ENCODE measurements at regions not wholly inside any gene's neighbourhood (a gene's known extent, or its start where the extent isn't known, plus 50 kb on each side); places are given as distances from the start of the nearest gene placed in this dataset.

DNA sequence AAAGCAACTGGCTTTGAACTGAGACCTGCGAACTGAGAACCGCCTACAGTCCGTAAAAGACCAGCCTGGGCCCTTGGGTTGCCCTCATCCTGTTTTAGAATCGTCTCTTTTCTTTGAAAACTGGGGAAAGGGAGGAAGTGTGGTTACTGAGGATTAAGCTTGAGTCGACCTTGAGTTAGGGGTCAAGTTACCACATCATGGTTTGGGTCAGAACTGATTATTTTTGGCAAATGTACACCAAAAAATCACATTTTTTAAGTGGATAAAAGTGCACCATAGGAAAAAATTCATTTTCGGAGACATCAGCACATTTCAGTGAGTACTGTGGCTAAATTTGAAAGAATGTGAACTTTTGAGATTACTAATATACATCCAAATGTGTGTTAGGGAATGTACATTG, 76.9 kb upstream of the KAZN start:
- TF ChIP-seq RAD21 (CRISPR knock-in tag; IDR thresholded peaks at IDR 0.05): no peak
- no peak for TF ChIP-seq ZBTB7B (CRISPR knock-in tag; IDR thresholded peaks at IDR 0.05)
- no peak for TF ChIP-seq ZNF335 (CRISPR knock-in tag; IDR thresholded peaks at IDR 0.05)
- TF ChIP-seq, protein P1, sequence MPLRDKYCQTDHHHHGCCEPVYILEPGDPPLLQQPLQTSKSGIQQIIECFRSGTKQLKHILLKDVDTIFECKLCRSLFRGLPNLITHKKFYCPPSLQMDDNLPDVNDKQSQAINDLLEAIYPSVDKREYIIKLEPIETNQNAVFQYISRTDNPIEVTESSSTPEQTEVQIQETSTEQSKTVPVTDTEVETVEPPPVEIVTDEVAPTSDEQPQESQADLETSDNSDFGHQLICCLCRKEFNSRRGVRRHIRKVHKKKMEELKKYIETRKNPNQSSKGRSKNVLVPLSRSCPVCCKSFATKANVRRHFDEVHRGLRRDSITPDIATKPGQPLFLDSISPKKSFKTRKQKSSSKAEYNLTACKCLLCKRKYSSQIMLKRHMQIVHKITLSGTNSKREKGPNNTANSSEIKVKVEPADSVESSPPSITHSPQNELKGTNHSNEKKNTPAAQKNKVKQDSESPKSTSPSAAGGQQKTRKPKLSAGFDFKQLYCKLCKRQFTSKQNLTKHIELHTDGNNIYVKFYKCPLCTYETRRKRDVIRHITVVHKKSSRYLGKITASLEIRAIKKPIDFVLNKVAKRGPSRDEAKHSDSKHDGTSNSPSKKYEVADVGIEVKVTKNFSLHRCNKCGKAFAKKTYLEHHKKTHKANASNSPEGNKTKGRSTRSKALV (CRISPR knock-in tag; IDR thresholded peaks at IDR 0.05): no peak
- TF ChIP-seq, protein P2, sequence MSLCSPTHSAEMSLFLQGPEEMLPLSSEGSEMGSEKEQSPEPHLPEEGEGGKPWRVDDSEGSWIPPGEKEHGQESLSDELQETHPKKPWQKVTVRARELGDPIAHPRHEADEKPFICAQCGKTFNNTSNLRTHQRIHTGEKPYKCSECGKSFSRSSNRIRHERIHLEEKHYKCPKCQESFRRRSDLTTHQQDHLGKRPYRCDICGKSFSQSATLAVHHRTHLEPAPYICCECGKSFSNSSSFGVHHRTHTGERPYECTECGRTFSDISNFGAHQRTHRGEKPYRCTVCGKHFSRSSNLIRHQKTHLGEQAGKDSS (CRISPR knock-in tag; IDR thresholded peaks at IDR 0.05; ENCODE audit: borderline replicate concordance, low read depth): no peak
- no peak for TF ChIP-seq ZNF274 (CRISPR knock-in tag; IDR thresholded peaks at IDR 0.05)
- TF ChIP-seq TARDBP (CRISPR knock-in tag; IDR thresholded peaks at IDR 0.05): no peak
- TF ChIP-seq CTCF (CRISPR knock-in tag; IDR thresholded peaks at IDR 0.05): no peak
- TF ChIP-seq DPF2 (CRISPR knock-in tag; IDR thresholded peaks at IDR 0.05; ENCODE audit: borderline replicate concordance, low read depth): no peak
- no peak for TF ChIP-seq ZNF331 (CRISPR knock-in tag; IDR thresholded peaks at IDR 0.05)
- TF ChIP-seq, protein P3, sequence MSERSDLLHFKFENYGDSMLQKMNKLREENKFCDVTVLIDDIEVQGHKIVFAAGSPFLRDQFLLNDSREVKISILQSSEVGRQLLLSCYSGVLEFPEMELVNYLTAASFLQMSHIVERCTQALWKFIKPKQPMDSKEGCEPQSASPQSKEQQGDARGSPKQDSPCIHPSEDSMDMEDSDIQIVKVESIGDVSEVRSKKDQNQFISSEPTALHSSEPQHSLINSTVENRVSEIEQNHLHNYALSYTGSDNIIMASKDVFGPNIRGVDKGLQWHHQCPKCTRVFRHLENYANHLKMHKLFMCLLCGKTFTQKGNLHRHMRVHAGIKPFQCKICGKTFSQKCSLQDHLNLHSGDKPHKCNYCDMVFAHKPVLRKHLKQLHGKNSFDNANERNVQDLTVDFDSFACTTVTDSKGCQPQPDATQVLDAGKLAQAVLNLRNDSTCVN (CRISPR knock-in tag; IDR thresholded peaks at IDR 0.05; ENCODE audit: borderline replicate concordance): no peak
